ENCODE measurements at regions not wholly inside any gene's neighbourhood (a gene's known extent, or its start where the extent isn't known, plus 50 kb on each side); places are given as distances from the start of the nearest gene placed in this dataset.

DNA sequence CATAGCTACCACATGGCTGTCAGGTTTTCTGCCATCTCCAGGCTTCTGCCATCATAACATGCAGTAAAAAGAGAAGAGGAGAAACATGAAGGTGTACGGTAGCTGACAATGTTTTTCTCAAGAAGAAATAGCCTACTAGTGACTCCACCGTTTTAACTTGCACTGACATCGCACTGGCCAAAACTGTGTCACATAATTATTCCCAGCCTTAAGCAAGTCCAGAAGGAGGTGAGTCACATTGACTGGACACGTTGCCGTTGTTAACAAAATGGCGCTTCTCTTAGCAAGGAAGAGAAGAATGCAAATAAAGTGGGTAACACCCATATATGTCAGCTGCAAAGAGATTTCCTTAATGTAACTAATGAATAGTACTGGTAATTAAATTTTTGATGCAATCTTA is 810.4 kb upstream of the SLC10A2 start:
- Histone ChIP-seq H2AFZ (ENCODE audit: low read length) (no peak overlapping the region), H3K79me2 (ENCODE audit: insufficient read depth, low read depth, low read length) (no peaks in the 10 kb centered on the region), H3K9me3 (ENCODE audit: low read length) (no peaks in the 10 kb centered on the region), H3K27ac (ENCODE audit: low read depth, low read length, poor library complexity, severe bottlenecking) (no peak overlapping the region), H3K4me3 (ENCODE audit: low read depth, low read length, poor library complexity, severe bottlenecking) (no peak overlapping the region), H3K4me2 (ENCODE audit: low read length) (no peak overlapping the region), H3K4me1 (ENCODE audit: insufficient read depth, low read length, poor library complexity, severe bottlenecking) (no peaks in the 10 kb centered on the region), H3K36me3 (ENCODE audit: insufficient read depth, low read length) (no peaks in the 10 kb centered on the region), H4K20me1 (ENCODE audit: insufficient read depth, low read length) (no peaks in the 10 kb centered on the region), H3K9me2 (ENCODE audit: insufficient read depth, low read length) (no peaks in the 10 kb centered on the region)
- CTCF ChIA-PET (ENCODE audit: unreplicated experiment): no interaction called here
- intact Hi-C loops (cut with micrococcal nuclease; ENCODE audit: unreplicated experiment): no loop called here
- TF ChIP-seq, protein P1, sequence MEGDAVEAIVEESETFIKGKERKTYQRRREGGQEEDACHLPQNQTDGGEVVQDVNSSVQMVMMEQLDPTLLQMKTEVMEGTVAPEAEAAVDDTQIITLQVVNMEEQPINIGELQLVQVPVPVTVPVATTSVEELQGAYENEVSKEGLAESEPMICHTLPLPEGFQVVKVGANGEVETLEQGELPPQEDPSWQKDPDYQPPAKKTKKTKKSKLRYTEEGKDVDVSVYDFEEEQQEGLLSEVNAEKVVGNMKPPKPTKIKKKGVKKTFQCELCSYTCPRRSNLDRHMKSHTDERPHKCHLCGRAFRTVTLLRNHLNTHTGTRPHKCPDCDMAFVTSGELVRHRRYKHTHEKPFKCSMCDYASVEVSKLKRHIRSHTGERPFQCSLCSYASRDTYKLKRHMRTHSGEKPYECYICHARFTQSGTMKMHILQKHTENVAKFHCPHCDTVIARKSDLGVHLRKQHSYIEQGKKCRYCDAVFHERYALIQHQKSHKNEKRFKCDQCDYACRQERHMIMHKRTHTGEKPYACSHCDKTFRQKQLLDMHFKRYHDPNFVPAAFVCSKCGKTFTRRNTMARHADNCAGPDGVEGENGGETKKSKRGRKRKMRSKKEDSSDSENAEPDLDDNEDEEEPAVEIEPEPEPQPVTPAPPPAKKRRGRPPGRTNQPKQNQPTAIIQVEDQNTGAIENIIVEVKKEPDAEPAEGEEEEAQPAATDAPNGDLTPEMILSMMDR (conservative IDR thresholded peaks at IDR 0.05; ENCODE audit: low read length): no peak
- no peak for TF ChIP-seq EZH2phosphoT487 (IDR thresholded peaks at IDR 0.05; ENCODE audit: borderline replicate concordance, low read depth, low read length)
- DNase-seq (ENCODE audit: low spot score): no peak
- POLR2A ChIA-PET: no interaction called here
- BruUV-seq (replicated peaks): no TSS peak

DNA sequence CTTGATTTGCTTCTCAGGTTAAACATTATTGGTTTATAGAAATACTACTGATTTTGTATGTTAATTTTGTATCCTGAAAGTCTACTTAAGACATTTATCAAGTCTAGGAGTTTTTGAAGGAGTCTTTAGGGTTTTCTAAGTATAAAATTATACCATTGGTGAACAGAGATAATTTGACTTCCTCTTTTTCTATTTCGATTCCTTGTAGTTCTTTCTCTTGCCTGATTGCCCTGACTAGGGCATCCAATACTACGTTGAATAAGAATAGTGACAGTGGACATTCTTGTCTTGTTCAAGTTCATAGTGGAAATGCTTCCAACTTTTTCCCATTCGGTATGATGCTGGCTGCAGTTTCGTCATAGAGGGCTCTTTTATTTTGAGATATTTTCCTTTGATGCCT is 807.5 kb upstream of the SLC10A2 start:
- H3K4me2 ChIP-seq (ENCODE audit: low read length): no peak overlapping the region
- no peaks in the 10 kb centered on the region for H3K4me1 ChIP-seq (ENCODE audit: insufficient read depth, low read length, poor library complexity, severe bottlenecking)
- H3K9me3 ChIP-seq (ENCODE audit: low read length): no peaks in the 10 kb centered on the region
- H3K27ac ChIP-seq (ENCODE audit: low read depth, low read length, poor library complexity, severe bottlenecking): no peak overlapping the region
- no peak for DNase-seq (ENCODE audit: low spot score)
- no peak overlapping the region for H2AFZ ChIP-seq (ENCODE audit: low read length)
- H4K20me1 ChIP-seq (ENCODE audit: insufficient read depth, low read length): no peaks in the 10 kb centered on the region
- CTCF ChIA-PET (ENCODE audit: unreplicated experiment): no interaction called here
- intact Hi-C loops (cut with micrococcal nuclease; ENCODE audit: unreplicated experiment): no loop called here
- no peaks in the 10 kb centered on the region for H3K79me2 ChIP-seq (ENCODE audit: insufficient read depth, low read depth, low read length)
- no peaks in the 10 kb centered on the region for H3K9me2 ChIP-seq (ENCODE audit: insufficient read depth, low read length)
- POLR2A ChIA-PET: no interaction called here
- H3K4me3 ChIP-seq (ENCODE audit: low read depth, low read length, poor library complexity, severe bottlenecking): no peak overlapping the region
- no peaks in the 10 kb centered on the region for H3K36me3 ChIP-seq (ENCODE audit: insufficient read depth, low read length)
- TF ChIP-seq, protein P1 (conservative IDR thresholded peaks at IDR 0.05; ENCODE audit: low read length): no peak
- TF ChIP-seq EZH2phosphoT487 (IDR thresholded peaks at IDR 0.05; ENCODE audit: borderline replicate concordance, low read depth, low read length): no peak
- BruUV-seq (replicated peaks): no TSS peak

DNA sequence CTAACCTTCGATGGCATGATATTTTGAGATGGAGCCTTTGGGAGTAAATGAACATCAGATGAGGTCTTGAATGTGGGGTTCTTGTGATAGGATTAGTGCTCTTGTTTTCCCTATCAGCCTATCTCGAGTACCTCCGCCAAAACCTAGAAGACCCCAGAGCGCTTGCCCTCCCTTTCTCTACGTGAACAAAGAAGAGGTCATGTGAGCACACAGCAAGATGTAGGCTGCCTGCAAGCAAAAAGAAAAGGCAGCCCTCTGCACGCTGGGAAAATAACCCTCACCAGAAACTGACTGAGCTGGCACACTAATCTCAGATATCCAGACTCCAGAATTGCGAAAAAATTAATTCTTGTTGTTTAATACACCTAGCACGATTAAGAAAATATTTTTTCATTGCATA is 799.8 kb upstream of the SLC10A2 start:
- BruUV-seq (replicated peaks): no TSS peak
- no peaks in the 10 kb centered on the region for H3K36me3 ChIP-seq (ENCODE audit: insufficient read depth, low read length)
- H3K9me3 ChIP-seq (ENCODE audit: low read length): no peaks in the 10 kb centered on the region
- intact Hi-C loops (cut with micrococcal nuclease; ENCODE audit: unreplicated experiment): no loop called here
- no peaks in the 10 kb centered on the region for H3K4me1 ChIP-seq (ENCODE audit: insufficient read depth, low read length, poor library complexity, severe bottlenecking)
- no peak overlapping the region for H3K4me3 ChIP-seq (ENCODE audit: low read depth, low read length, poor library complexity, severe bottlenecking)
- H2AFZ ChIP-seq (ENCODE audit: low read length): no peak overlapping the region
- no peaks in the 10 kb centered on the region for H4K20me1 ChIP-seq (ENCODE audit: insufficient read depth, low read length)
- no peak overlapping the region for H3K27ac ChIP-seq (ENCODE audit: low read depth, low read length, poor library complexity, severe bottlenecking)
- no peaks in the 10 kb centered on the region for H3K9me2 ChIP-seq (ENCODE audit: insufficient read depth, low read length)
- DNase-seq (ENCODE audit: low spot score): no peak
- POLR2A ChIA-PET: no interaction called here
- CTCF ChIA-PET (ENCODE audit: unreplicated experiment): no interaction called here
- no peaks in the 10 kb centered on the region for H3K79me2 ChIP-seq (ENCODE audit: insufficient read depth, low read depth, low read length)
- H3K4me2 ChIP-seq (ENCODE audit: low read length): no peak overlapping the region
- no peak for TF ChIP-seq EZH2phosphoT487 (IDR thresholded peaks at IDR 0.05; ENCODE audit: borderline replicate concordance, low read depth, low read length)
- TF ChIP-seq, protein P1 (conservative IDR thresholded peaks at IDR 0.05; ENCODE audit: low read length): no peak

All from OCI-LY7 (cell line).